Astrocyte of the cerebellum (primary cell): ENCODE measurements at regions not wholly inside any gene's neighbourhood (a gene's known extent, or its start where the extent isn't known, plus 50 kb on each side); places are given as distances from the start of the nearest gene placed in this dataset.

Experiments used
- DNase-seq: peaks from one replicate; pipeline ENCODE4 v3.0.0-alpha.2; 2011; ENCODE audit warnings: low read depth
- H3K4me3 ChIP-seq: 2 replicates; pipeline ENCODE4 v1.5.1; 2011; ENCODE audit warnings: mild to moderate bottlenecking, low read depth, low read length, moderate library complexity
- CTCF ChIP-seq: IDR thresholded peaks from 2 replicates; pipeline ENCODE4 v1.5.1; 2012; ENCODE audit warnings: low read length, low read depth, moderate library complexity, mild to moderate bottlenecking; ENCODE audit errors: missing control alignments
- in situ Hi-C: cut with HindIII; loops from 2 replicates; pipeline ENCODE4 v1.10.0; 2017; ENCODE audit warnings: low sequenced_read_pairs

GRCh38 chr5:12113062-12113461 is 208.8 kb upstream of the CTNND2 start:
- H3K4me3 ChIP-seq = no peak overlapping the region
- no peak for DNase-seq
- TF ChIP-seq CTCF = no peak
- in situ Hi-C loops = no loop called here

GRCh38 chr5:12111261-12111660 is 207.0 kb upstream of the CTNND2 start:
- no peak overlapping the region for H3K4me3 ChIP-seq
- in situ Hi-C loops = no loop called here
- no peak for TF ChIP-seq CTCF
- no peak for DNase-seq

GRCh38 chr5:12110629-12111028 is 206.4 kb upstream of the CTNND2 start:
- no peak for TF ChIP-seq CTCF
- in situ Hi-C loops = no loop called here
- no peak for DNase-seq
- H3K4me3 ChIP-seq = no peak overlapping the region

- no peak for TF ChIP-seq CTCF
- in situ Hi-C loops = no loop called here
- H3K4me3 ChIP-seq = no peak overlapping the region
- no peak for DNase-seq
These were observed 204.9 kb upstream of the CTNND2 start for GRCh38 chr5:12109075-12109688.

GRCh38 chr5:12102151-12102550 is 197.9 kb upstream of the CTNND2 start:
- TF ChIP-seq CTCF = no peak

GRCh38 chr5:12100542-12100941 is 196.3 kb upstream of the CTNND2 start:
- in situ Hi-C loops = no loop called here
- H3K4me3 ChIP-seq = no peak overlapping the region
- no peak for TF ChIP-seq CTCF
- DNase-seq = no peak

More at GRCh38 chr5:12102151-12102550, 197.9 kb upstream of the CTNND2 start:
- H3K4me3 ChIP-seq = no peak overlapping the region
- in situ Hi-C loops = no loop called here
- DNase-seq = no peak
